HEK293 (cell line): ENCODE measurements at regions not wholly inside any gene's neighbourhood (a gene's known extent, or its start where the extent isn't known, plus 50 kb on each side); places are given as distances from the start of the nearest gene placed in this dataset.

ENCODE experiments used
- CTCF ChIA-PET: fragments of 350-600 bp; formaldehyde crosslinking; extraction: SDS; loops from one replicate; lab custom pipeline; 2021; ENCODE audit warnings: antibody characterized with exemption; lab: Yijun Ruan, JAX
- POLR2A ChIA-PET: fragments of 300-600 bp; formaldehyde crosslinking; extraction: SDS; loops from one replicate; lab custom pipeline; 2020; ENCODE audit warnings: antibody characterized with exemption, inconsistent platforms; lab: Yijun Ruan, JAX
- H3K27ac ChIP-seq: fragments of 200-500 bp; sonication (Bioruptor generic); 2 replicates; pipeline ENCODE4 v1.5.1; 2014; ENCODE audit warnings: low read depth, low read length, control low read depth, inconsistent platforms; ENCODE audit errors: extremely low read depth
- H3K36me3 ChIP-seq, 2 experiments: fragments of 200-500 bp in 1 of 2; sonication (Bioruptor generic) in 1 of 2; 1 replicate in 1 of 2; 2 replicates in 1 of 2; pipeline ENCODE4 v1.5.1; 2014 to 2017; ENCODE audit warnings: inconsistent platforms in 2 of 2, low read length in 2 of 2; ENCODE audit not compliant: control insufficient read depth in 2 of 2, insufficient read depth in 1 of 2
- H3K4me1 ChIP-seq: fragments of 200-500 bp; sonication (Bioruptor generic); 2 replicates; pipeline ENCODE4 v1.5.1; 2014; ENCODE audit warnings: mild to moderate bottlenecking, low read length, inconsistent platforms; ENCODE audit not compliant: control insufficient read depth, insufficient read depth
- H3K4me3 ChIP-seq: 2 replicates; pipeline ENCODE4 v1.5.1; 2011; ENCODE audit warnings: low read depth, mild to moderate bottlenecking, control low read depth, low read length, moderate library complexity
- H3K9me3 ChIP-seq: fragments of 200-500 bp; sonication (Bioruptor generic); 2 replicates; pipeline ENCODE4 v1.5.1; 2014; ENCODE audit warnings: low read depth, low read length, inconsistent platforms; ENCODE audit not compliant: control insufficient read depth, insufficient read depth
- HOXD13 ChIP-seq: sonication (generic); formaldehyde crosslinking; IDR thresholded peaks from 2 replicates; pipeline ENCODE4 v1.8.0; 2022; ENCODE audit warnings: missing genetic modification reagents, borderline replicate concordance
- KLF17 ChIP-seq: fragments of 450-650 bp; formaldehyde crosslinking; IDR thresholded peaks from 2 replicates; pipeline ENCODE4 v1.5.1; 2016; ENCODE audit warnings: missing biosample characterization, missing genetic modification characterization
- MEIS1 ChIP-seq: sonication (generic); formaldehyde crosslinking; IDR thresholded peaks from 2 replicates; pipeline ENCODE4 v1.8.1; 2022; ENCODE audit warnings: missing genetic modification reagents, mild to moderate bottlenecking, borderline replicate concordance
- ZBTB10 ChIP-seq: fragments of 450-650 bp; formaldehyde crosslinking; IDR thresholded peaks from 2 replicates; pipeline ENCODE4 v1.5.1; 2016; ENCODE audit warnings: missing biosample characterization, missing genetic modification characterization
- ZNF10 ChIP-seq: fragments of 450-650 bp; formaldehyde crosslinking; IDR thresholded peaks from 2 replicates; pipeline ENCODE4 v1.5.1; 2017; ENCODE audit warnings: missing biosample characterization, missing genetic modification characterization
- ZNF174 ChIP-seq: fragments of 450-650 bp; formaldehyde crosslinking; IDR thresholded peaks from 2 replicates; pipeline ENCODE4 v1.5.0; 2017; ENCODE audit warnings: missing biosample characterization, mild to moderate bottlenecking, missing genetic modification characterization
- ZNF211 ChIP-seq: fragments of 450-650 bp; formaldehyde crosslinking; IDR thresholded peaks from 2 replicates; pipeline ENCODE4 v1.5.1; 2016; ENCODE audit warnings: low read depth, missing biosample characterization, missing genetic modification characterization
- ZNF302 ChIP-seq: fragments of 450-650 bp; formaldehyde crosslinking; IDR thresholded peaks from 2 replicates; pipeline ENCODE4 v1.5.1; 2016; ENCODE audit warnings: missing biosample characterization, missing genetic modification characterization, low read depth
- ZNF354C ChIP-seq: fragments of 450-650 bp; formaldehyde crosslinking; IDR thresholded peaks from 2 replicates; pipeline ENCODE4 v1.5.1; 2016; ENCODE audit warnings: missing biosample characterization, missing genetic modification characterization, low read depth, borderline replicate concordance
- ZNF362 ChIP-seq: fragments of 450-650 bp; formaldehyde crosslinking; IDR thresholded peaks from 2 replicates; pipeline ENCODE4 v1.5.1; 2016; ENCODE audit warnings: missing biosample characterization, missing genetic modification characterization
- ZNF416 ChIP-seq: fragments of 450-650 bp; formaldehyde crosslinking; IDR thresholded peaks from 2 replicates; pipeline ENCODE4 v1.5.1; 2016; ENCODE audit warnings: missing biosample characterization, missing genetic modification characterization
- ZNF555 ChIP-seq: fragments of 450-650 bp; formaldehyde crosslinking; conservative IDR thresholded peaks from 2 replicates; pipeline ENCODE4 v1.5.1; 2017; ENCODE audit warnings: missing biosample characterization, mild to moderate bottlenecking, missing genetic modification characterization, inconsistent platforms
- ZNF561 ChIP-seq: fragments of 450-650 bp; IDR thresholded peaks from 2 replicates; pipeline ENCODE4 v1.5.1; 2018; ENCODE audit warnings: missing biosample characterization, missing genetic modification characterization, borderline replicate concordance
- ZNF585B ChIP-seq: fragments of 450-650 bp; formaldehyde crosslinking; IDR thresholded peaks from 2 replicates; pipeline ENCODE4 v1.5.1; 2016; ENCODE audit warnings: missing biosample characterization, missing genetic modification characterization
- ZNF596 ChIP-seq: fragments of 450-650 bp; IDR thresholded peaks from 2 replicates; pipeline ENCODE4 v1.5.0; 2018; ENCODE audit warnings: missing biosample characterization, mild to moderate bottlenecking, missing genetic modification characterization, moderate library complexity
- ZNF610 ChIP-seq: fragments of 450-650 bp; formaldehyde crosslinking; IDR thresholded peaks from 2 replicates; pipeline ENCODE4 v1.5.1; 2016; ENCODE audit warnings: missing biosample characterization, missing genetic modification characterization, borderline replicate concordance
- ZNF660 ChIP-seq: fragments of 450-650 bp; IDR thresholded peaks from 2 replicates; pipeline ENCODE4 v1.5.1; 2018; ENCODE audit warnings: missing biosample characterization, mild to moderate bottlenecking, missing genetic modification characterization
- ZNF768 ChIP-seq: fragments of 450-650 bp; formaldehyde crosslinking; IDR thresholded peaks from 2 replicates; pipeline ENCODE4 v1.5.1; 2018; ENCODE audit warnings: missing biosample characterization, mild to moderate bottlenecking, missing genetic modification characterization
- TF ChIP-seq, protein P1 (sequence below): fragments of 450-650 bp; formaldehyde crosslinking; IDR thresholded peaks from 2 replicates; pipeline ENCODE4 v1.5.1; 2016; ENCODE audit warnings: missing biosample characterization, missing genetic modification characterization
- TF ChIP-seq, protein P2 (sequence below): fragments of 450-650 bp; formaldehyde crosslinking; IDR thresholded peaks from 2 replicates; pipeline ENCODE4 v1.5.1; 2016; ENCODE audit warnings: missing biosample characterization, missing genetic modification characterization, borderline replicate concordance
- TF ChIP-seq, protein P3 (sequence below): fragments of 450-650 bp; formaldehyde crosslinking; IDR thresholded peaks from 2 replicates; pipeline ENCODE4 v1.5.1; 2017; ENCODE audit warnings: missing biosample characterization, missing genetic modification characterization

DNA sequence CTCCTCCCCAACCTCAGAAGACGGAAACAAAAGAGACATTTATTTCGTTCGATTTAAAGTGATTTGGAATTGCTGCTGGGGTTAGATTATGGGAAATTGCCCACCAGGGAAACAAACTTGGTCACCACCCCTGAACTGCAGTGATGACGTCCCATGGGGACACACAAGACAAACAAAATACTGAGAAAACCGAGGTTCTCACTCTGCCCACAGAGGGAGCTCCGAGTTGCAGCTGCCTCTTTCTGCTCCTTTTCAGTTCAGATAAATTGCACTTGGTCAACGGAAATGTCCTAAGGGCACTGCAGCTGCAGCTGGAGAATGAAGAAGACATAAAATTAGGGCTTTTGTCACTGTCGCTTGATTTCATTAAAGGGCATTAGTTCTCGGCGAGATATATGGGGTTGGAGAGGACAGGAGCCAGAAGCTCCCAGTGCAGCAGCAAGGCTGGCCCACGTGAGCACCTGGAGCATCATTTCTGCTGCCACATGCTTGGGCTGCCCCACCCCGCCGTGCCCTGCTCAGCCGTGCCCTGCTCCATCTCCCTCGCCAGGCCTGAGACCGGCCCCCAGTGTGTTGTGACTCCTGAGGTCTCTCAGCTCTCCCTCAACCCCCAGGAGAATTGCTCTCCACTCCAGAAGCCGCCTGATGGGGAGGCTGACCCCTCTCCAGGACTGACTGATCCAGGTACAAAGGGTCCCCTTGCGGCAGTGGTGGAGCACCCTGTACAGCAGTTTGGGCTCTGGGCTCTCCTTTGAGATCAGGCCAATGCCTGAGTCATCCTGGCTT, 231.7 kb upstream of the AJAP1 start:
- no peak for TF ChIP-seq ZNF362 (tag by site-specific recombination)
- TF ChIP-seq, protein P1, sequence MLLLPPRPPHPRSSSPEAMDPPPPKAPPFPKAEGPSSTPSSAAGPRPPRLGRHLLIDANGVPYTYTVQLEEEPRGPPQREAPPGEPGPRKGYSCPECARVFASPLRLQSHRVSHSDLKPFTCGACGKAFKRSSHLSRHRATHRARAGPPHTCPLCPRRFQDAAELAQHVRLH (tag by site-specific recombination), result no peak
- no peak for TF ChIP-seq MEIS1 (CRISPR knock-in tag)
- TF ChIP-seq ZNF174 (tag by site-specific recombination), result no peak
- TF ChIP-seq ZNF585B (tag by site-specific recombination), result no peak
- TF ChIP-seq ZNF211, result no peak
- TF ChIP-seq ZNF10 (tag by site-specific recombination), result no peak
- TF ChIP-seq HOXD13 (CRISPR knock-in tag), result no peak
- no peak for TF ChIP-seq ZNF596
- TF ChIP-seq, protein P2, sequence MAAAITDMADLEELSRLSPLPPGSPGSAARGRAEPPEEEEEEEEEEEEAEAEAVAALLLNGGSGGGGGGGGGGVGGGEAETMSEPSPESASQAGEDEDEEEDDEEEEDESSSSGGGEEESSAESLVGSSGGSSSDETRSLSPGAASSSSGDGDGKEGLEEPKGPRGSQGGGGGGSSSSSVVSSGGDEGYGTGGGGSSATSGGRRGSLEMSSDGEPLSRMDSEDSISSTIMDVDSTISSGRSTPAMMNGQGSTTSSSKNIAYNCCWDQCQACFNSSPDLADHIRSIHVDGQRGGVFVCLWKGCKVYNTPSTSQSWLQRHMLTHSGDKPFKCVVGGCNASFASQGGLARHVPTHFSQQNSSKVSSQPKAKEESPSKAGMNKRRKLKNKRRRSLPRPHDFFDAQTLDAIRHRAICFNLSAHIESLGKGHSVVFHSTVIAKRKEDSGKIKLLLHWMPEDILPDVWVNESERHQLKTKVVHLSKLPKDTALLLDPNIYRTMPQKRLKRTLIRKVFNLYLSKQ, result no peak
- no peak for TF ChIP-seq ZNF768 (tag by site-specific recombination)

GRCh38 chr1:4424254-4424653, 230.2 kb upstream of the AJAP1 start:
- TF ChIP-seq ZNF660 (tag by site-specific recombination), result no peak
- TF ChIP-seq, protein P3, sequence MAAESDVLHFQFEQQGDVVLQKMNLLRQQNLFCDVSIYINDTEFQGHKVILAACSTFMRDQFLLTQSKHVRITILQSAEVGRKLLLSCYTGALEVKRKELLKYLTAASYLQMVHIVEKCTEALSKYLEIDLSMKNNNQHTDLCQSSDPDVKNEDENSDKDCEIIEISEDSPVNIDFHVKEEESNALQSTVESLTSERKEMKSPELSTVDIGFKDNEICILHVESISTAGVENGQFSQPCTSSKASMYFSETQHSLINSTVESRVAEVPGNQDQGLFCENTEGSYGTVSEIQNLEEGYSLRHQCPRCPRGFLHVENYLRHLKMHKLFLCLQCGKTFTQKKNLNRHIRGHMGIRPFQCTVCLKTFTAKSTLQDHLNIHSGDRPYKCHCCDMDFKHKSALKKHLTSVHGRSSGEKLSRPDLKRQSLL, result no peak
- TF ChIP-seq ZNF555 (tag by site-specific recombination), result no peak
- Histone ChIP-seq H3K27ac (no peak overlapping the region), H3K4me3 (no peak overlapping the region), H3K36me3 (no peaks in the 10 kb centered on the region), H3K4me1 (no peaks in the 10 kb centered on the region), H3K9me3 (no peaks in the 10 kb centered on the region)
- ChIA-PET POLR2A (no interaction called here), CTCF (interaction anchor here (0.6 kb wide), 1 partner anchor 14 kb away, joined by 3 read pairs; no protein-coding TSS in a partner anchor)

More for the DNA sequence above, 231.7 kb upstream of the AJAP1 start:
- Histone ChIP-seq H3K4me1 (no peaks in the 10 kb centered on the region), H3K9me3 (no peaks in the 10 kb centered on the region), H3K4me3 (no peak overlapping the region), H3K27ac (no peak overlapping the region), H3K36me3 (no peaks in the 10 kb centered on the region)
- POLR2A ChIA-PET, result no interaction called here
- CTCF ChIA-PET, result interaction anchor here (0.7 kb wide), 1 partner anchor 229 kb away, joined by 3 read pairs; no protein-coding TSS in a partner anchor

GRCh38 chr1:4424766-4425165, 229.6 kb upstream of the AJAP1 start:
- Histone ChIP-seq H3K36me3 (no peaks in the 10 kb centered on the region), H3K4me1 (no peaks in the 10 kb centered on the region), H3K9me3 (no peaks in the 10 kb centered on the region), H3K27ac (no peak overlapping the region), H3K4me3 (no peak overlapping the region)
- CTCF ChIA-PET, result no interaction called here
- no peak for TF ChIP-seq ZBTB10 (tag by site-specific recombination)
- TF ChIP-seq ZNF416 (tag by site-specific recombination), result no peak
- no peak for TF ChIP-seq ZNF354C (tag by site-specific recombination)
- no peak for TF ChIP-seq ZNF302
- TF ChIP-seq KLF17 (tag by site-specific recombination), result no peak
- no peak for TF ChIP-seq ZNF561 (tag by site-specific recombination)
- TF ChIP-seq ZNF610, result no peak
- POLR2A ChIA-PET, result no interaction called here
